ENCODE measurements at regions not wholly inside any gene's neighbourhood (a gene's known extent, or its start where the extent isn't known, plus 50 kb on each side); places are given as distances from the start of the nearest gene placed in this dataset.
A peak's percentile ranks its signal among the peaks of the same experiment; 100 is the strongest.
"Not testable (repeated sequence)": the region's sequence is repeated elsewhere in the genome, so short reads cannot be mapped to it uniquely, and the experiment has no call there.

DNA sequence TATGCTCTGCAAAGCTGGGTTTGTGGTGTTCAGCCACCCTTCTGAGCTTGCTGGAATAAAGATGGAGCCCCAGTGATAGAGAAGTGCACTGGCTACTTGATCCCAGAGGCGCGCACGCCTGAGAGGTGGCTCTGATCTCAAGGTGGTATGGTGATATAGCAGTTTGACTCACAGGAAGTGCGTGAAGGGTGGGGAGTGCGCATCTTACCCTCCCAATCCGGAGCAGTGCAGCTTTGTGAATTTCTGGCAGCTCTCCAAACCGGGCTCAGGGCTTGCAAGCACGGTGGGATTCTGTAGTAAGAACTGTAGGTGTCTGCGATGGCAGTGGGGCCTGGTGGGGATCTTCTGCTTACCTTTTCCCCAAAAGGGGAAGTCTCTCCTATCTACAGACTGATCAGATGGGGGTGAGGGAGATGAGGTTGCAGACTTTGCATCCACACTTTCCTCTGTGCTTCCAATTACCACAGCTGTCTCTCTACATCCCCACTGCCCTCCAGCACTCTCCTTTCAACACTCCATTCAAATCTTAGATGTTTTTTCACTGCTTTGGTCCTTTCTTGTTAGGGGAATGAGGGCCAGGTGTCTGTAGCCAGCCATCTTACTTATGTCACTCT lies 197.4 kb upstream of the SLC38A2 start:
- DNase-seq, result no peak

DNA sequence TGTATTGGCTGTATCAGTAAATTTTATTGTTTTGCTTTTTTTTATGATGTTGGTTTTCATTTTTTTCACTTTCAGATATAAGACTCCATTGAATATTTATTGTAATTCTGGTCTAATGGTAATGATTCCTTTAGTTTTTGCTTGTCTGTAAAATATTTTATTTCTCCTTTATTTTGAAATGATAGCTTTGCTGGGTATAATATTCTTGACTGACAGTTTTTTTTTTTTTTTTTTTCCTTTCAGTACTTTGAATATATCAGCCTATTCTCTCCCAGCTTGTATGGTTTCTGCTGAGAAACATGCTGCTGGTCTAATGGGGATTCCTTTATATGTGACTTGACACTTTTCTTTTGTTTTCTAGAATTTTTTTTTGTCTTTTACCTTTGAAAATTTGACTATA lies 195.1 kb upstream of the SLC38A2 start:
- DNase-seq, result no peak

DNA sequence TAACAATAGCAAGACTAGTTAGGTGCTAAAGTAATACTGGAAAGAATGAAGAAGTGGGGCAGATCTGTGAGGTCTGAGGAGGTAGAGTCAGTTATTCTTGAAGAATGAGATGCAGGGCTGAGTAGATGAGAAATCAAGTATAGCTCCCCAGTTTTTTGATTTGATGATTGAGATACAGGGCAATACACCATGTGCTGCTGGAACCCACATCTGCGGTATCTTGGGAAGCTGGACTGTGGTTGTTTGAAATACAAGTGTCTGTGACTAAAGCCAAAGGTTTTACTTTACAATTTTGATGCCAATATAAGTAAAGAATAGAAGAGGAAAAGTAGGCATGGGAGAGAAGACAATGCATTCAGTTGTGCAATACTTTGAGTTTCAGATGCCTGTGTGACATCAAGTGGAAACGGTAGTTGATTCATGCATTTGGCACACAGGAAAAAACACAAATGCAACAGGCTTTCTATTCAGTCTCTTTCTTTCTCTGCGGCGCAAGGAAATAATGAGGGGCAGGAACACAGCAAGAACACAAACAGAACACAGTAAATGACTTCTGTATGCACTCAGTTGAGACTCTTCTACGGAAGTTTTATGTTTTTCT lies 190.2 kb upstream of the SLC38A2 start:
- no peak for DNase-seq

DNA sequence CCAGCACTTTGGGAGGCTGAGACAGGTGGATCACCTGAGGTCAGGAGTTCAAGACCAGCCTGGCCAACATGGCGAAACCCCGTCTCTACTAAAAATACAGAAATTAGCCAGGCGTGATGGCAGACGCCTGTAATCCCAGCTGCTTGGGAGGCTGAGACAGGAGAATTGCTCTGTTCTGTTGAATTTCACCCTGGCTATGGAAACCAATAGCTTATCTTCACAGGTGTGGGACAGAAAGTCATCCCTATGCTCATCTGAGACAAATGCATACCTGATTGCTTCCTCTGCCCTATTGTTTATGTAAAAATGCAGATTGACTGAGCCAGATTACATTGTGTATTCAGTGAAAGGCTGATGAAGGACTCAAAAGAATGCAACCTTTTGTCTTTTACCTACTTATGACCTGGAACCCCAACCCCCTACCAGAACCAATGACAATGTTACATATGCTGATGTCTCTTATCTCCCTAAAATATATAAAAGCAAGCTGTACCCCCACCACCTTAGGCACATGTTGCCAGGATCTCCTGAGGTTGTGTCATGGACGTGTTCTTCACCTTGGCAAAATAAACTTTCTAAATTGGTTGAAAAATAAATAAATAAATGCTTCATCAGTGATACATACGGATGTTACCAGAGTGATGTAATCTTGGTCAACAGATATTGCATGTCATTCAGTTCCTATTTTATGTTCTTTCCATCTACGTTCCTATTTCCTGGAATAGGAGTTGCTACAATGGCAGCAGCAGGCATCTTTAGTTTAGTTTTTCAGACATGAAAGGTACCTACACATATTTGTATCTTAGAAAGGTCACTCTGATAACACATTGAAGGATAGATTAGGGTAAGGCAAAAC lies 189.4 kb upstream of the SLC38A2 start:
- DNase-seq, result not testable (repeated sequence)

DNA sequence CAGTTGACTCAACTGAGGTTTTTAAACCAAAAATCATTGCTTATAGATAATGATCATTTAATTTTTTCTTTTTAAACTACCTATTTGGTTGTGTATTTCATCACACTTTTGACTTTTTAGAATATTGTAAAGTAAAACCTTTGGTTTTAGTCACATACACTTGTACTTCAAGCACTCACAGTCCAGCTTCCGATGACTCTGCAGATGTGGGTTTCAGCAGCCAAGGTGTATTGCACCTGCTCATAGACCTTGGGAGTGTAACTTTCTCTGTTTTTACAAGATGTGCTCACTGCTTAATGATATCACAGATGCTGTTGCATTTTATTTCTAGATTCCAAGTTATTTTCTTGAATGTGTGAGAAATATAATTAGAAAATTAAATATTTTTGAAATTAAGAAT lies 188.3 kb upstream of the SLC38A2 start:
- DNase-seq, result no peak

DNA sequence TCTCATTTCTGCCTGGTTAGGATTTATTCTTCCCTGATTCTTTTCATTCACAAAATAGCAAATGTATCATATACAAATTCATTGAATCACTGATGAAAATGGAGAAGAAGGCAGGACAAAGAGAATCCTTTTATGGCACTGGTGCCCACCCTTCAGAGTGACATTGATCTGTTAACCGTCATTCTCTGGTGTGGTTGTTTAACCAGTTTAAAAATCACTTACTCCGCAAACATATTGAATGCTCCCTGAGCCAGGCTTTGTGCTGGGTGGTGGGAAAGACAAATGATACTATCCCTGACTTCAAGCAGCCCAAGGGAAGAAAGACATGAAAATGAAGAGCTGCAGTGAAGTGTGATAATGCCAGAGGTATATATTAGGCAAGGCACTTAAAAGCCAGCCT lies 187.5 kb upstream of the SLC38A2 start:
- no peak for DNase-seq

DNA sequence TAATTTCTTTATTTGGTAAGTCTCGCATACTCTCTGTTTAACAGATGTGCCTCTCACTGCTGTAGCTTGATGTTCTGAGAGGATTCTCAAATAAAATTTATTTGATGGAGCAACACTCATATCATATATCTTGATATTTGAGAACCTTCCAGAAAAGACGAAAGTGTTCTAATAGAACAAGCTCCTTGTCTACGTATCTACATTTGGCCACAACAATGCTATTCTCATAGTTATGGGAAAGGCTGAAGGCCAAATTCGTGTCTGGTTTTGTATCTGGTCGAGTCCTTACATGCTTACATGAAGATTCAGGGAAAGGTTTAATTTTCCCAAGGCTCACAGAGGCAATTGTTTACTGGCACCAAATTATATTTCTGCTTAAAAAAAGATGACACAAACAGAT lies 186.7 kb upstream of the SLC38A2 start:
- no peak for DNase-seq

DNA sequence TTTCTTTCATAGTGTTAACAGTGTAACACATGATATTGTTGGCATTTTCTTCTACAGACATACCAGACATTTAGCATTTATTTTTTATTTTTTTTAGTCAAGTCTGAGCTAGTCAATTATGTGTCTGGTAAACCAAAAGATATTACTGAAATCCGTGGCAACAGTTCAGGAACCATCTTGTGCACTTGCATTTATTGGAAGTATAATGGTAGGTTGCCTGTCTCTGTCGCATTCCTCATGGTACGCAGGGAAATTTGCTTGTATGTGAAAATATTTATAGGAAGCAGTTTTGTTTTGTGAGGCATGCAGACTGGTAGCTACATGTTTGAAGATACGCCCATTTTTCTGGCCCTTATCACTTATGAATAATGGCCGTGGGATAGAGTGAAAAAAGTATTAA lies 186.1 kb upstream of the SLC38A2 start:
- no peak for DNase-seq

DNA sequence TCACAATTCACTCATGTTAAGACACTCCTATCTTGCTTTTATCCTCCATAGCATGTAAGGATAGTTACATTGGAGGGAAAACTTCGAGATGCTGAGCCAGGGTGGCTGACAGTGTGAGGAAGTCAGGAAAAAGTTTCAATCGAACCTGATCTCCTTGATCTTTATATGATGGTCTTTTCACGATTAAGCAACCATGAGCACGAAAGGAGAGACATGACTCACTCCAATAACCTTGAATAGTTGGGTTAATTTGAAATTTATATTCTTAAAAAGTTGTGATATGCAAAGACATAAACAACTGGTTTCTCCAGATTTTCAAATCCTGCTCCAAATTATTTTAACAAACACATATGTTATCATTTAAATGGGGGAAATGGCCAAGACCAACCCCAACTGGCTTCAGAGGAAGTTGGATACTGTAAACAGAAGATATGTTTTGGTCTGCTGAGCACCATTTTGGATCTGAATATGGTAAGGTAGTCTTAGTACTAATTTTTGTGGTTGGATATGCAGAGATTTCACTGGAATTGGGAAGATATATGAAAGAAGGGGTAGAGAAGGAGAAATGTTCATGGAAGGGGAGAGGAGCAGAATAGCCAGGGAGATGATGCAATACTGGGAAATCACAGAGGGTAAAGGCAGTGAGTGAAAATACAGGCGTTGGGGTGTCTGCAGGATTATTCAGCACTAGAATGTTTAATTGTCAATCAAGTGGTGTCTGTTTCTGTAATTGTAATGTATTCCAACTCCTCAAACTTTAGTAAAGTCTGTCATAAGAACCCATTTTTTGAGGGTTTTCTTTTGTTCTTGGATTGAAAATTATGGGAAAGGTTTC lies 185.2 kb upstream of the SLC38A2 start:
- no peak for DNase-seq

DNA sequence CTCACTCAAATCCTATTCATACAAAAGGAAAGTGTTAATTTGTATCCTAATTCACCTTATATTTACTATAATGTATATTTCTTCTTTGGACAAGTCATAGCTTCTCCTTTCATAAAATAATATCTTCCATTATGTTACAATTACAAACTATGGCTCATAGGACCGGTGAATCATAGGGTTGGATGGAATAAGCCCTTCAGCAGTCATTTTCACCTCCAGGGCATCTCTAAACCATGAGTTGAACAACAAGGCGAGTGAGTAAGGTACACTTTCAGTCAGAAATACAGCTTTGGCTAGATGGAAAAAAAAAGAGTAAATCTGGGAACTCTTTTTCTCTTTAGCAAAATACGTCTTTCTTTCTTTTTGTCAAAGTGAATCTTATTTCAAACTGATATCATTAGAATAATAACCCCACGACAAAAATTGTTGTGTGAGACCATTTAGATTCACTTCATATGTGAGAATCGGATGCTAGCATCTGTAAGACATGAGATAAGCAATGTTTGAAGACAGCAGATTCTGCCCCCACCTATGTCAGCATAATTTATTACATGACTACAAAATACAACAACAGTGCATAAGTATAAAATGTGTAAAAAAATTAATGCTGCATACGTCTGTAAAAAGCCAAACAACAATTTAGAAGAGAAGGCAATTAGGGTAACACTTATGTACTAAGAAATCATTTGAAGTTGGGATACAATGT lies 184.4 kb upstream of the SLC38A2 start:
- DNase-seq, result no peak

DNA sequence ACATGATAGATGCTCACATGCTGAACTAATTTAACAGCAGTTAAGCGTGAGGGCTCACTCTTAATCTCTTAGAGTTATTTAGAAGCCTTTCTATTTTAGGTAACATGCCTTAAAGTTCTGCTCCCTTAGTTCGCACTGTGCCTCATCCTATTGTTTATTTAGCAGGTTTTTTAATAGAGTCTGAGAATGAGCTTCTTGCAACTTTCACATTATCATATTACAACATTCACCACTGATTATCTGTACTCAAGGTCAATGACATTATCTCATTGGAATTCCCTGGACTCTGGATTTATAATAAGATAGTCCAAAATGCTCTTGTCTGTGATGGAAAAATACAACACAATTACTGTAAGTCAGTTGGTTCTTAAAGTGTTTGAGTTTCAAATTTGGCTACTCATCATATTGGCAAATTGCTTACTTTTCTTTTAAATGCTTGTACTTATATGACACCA lies 183.6 kb upstream of the SLC38A2 start:
- DNase-seq, result no peak

DNA sequence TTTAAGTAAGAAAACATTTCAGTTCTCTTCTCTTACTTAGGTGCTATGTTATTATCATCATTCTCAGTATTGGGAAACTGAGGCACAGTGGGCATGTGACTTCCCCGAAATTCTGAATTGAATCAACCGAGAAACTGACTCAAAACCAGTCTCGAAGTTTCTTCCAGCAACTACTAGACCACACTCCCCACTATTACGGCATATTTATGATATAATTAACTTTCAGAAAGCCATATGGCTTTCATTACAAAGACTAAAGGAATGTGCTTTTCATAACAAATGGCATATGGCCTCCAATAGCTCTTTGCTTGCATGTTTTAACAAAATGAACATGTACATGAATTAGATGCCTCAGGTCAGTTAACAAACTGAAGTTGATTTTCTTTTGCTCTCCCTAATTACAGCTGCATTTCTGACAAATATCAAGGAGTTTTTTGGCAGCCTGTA lies 182.9 kb upstream of the SLC38A2 start:
- no peak for DNase-seq

DNA sequence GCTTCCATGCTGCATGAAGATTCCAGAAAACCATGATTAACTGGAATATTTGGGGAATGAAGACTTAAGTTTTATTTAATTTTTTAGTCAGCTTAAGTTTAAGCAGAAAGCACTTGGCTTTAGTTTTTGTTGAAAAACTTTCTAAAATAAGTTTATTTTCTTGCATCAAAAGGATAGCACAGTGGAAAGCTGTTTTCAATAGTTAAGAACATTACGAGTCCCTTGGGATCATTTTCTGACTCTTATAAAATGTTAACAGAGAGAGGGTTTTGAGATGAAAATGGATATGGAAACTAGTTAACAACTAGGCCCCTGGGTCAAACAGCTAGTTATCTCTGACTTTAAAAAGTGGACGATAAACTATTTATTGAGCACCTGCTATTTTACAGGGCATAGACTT lies 181.9 kb upstream of the SLC38A2 start:
- DNase-seq, result no peak

DNA sequence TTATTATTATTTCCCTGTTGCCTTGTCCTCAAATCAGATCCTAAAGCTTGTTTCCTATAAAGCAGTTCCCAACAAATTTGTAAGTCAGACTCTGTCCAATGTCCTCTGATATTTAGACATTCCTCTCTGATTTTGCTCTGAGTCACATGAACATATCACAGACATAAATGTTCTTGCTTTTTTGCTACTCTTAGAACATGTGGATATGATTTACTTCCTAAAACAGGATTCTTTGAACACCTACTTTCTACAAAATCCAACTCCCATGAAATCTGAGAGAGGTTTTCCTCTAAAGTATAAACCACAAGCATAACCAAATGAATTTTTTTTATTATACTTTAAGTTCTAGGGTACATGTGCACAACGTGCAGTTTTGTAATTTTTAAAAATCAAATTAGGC lies 181.3 kb upstream of the SLC38A2 start:
- no peak for DNase-seq

DNA sequence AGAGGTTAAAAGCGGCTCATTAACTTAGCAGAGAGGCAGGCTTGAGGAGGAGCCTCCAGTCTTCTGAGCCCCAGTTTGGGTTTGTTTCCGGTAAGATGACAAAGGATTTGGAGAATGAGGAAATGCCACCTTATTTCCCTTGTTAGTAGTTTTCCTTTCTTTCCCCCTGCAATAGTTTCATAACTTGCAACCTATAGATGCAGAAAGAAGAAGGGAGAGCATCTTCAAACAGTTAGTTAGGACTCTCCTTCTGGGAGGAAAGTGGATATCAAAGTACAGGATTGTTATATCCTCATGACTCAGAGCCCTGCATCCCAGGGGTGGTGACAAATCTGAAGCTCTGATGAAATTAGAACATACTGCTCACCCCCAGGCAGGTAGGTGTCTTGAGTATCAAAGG lies 180.7 kb upstream of the SLC38A2 start:
- DNase-seq, result no peak

DNA sequence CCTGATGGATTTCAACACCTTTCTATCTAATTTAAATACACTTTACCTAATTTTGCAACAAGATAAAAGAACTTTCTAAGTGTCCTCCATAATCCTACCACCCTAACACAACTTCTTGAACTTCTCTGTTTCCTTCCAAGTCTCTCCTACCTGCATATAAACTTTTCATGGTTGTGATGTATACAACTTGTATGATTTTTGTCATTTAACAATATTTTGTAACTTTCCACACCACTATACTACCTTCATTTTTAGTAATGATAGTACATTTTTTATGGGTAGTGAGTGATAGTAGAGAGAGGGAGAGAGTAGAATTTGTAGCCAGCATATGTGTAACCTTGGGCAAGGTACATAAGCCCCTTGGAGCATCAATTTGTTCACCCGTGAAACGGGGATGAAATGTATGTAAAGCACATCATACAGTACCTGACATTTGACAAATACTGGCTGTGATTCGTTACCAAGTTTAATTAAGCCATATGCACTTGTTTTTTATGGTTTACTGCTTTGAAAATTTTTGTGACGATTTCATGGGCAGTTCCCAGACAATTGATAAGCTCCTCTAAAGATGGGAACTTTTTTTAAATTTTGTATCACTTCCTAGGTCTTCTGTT lies 177.8 kb upstream of the SLC38A2 start:
- DNase-seq, result no peak

DNA sequence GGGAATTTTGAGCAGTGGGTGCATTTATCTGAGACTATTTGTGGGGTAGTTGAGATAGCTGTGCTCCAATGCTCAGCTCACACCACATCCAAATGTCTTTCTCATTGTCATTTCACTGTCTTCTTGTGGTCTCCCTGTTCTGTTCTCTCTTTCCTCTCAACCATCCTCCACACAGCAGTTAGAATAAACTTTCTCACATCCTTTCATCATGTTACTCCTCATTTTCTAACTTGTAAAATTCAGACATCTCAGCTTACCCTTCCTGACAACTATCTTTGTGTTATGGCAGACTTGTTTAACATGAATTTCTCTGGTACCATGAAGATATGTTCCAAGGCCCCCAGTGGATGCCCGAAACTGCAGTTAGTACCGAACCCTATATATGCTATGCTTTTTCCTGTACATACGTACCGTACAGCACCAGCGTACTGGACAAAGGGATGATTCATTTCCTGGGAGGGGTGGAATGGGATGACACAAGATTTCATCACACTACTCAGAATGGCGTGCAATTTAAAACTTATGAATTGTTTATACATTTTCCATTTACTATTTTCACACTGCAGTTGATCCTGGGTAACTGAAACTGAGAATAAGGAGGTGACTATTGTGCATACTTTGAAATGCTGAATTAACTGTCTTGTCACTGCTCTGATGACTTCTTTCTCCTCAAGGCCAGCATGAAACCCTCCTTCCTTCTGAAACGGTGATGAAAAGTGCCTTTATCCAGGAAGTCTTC lies 177.1 kb upstream of the SLC38A2 start:
- peak; percentile 33 for DNase-seq

DNA sequence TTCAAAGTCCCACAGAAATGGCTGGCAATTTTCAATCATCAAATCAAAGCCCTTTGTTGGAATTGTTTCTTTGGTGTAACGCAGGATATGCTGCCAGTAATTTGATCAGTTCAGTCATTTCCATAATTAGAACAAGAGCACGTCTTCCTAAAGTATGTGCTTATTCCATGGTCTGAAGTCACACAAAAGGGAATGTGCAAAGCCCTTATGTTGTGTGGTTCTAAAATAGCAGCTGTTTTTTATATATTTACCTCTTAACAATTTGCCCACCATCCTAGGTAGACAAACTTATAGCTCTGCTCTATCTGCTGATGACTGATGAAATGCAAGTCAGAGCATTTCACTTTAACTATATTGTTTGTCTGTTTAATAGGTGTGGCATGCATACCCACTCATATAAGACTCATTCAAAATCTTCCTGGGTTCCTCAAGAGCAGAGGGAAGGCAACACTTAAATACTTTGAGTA lies 176.1 kb upstream of the SLC38A2 start:
- no peak for DNase-seq

DNA sequence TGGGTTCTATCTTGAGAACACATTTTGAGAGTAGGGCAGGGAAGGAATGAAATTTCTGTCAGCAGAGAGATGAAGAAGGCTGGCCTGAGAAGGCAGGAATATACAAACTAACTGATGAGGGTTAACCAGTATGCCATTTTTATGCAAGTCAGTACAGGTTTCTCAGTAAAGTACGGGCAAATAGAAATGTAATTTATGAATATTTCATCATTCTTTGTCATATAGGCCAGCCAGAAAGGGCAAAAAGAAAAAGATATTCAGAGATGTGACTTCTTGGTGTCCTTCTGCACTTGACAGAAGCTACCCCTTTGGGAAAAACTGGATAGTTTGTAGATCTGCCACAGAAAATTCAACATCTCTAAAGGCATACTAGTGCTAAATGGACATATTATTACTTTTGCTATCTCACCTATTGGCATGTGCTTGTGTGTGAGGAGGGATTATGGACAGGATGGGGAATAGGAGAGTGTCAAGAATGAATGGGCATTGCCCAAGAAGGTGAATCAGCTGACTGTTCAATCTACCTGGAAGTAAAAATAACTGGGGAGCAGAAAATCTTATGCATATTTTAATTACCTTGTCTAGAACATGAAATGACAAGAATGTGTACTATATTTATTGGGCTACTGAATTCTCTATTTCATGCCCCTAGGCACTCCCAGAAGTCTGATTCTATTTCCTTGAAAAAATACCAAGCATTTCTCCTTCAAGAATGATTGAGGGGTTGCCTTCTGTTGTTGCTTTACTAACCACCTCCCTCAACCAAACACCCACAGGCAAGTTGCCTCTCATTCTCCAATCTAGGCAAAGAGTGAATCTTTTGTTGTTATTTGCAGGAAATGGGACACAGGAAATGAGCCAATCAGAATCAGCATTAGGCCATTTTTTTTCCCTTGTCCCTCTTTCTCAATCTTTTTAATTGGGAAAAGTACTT lies 175.1 kb upstream of the SLC38A2 start:
- DNase-seq, result no peak
